Endothelial cell of umbilical vein (primary cell): ENCODE measurements at regions not wholly inside any gene's neighbourhood (a gene's known extent, or its start where the extent isn't known, plus 50 kb on each side); places are given as distances from the start of the nearest gene placed in this dataset.

Experiments used
- BruUV-seq: library from RNA; stranded (reverse); fragments of 400-500 nt; replicated peaks from 2 replicates; lab custom pipeline; 2021; lab: Mats Ljungman, UMichigan
- CTCF ChIA-PET: fragments of 300-600, 350-600 bp; sonication (Branson Sonifier 250); formaldehyde crosslinking; loops from one replicate; lab custom pipeline; 2021; ENCODE audit warnings: antibody characterized with exemption, inconsistent platforms; lab: Charles Lee
- POLR2A ChIA-PET: fragments of 300-600, 350-600 bp; sonication (Branson Sonifier 250); formaldehyde crosslinking; loops from one replicate; lab custom pipeline; 2021; ENCODE audit warnings: antibody characterized with exemption, inconsistent platforms; lab: Charles Lee
- DNase-seq: peaks from one replicate; pipeline ENCODE4 v3.0.0-alpha.2; 2011; ENCODE audit warnings: low read depth, low spot score
- FAIRE-seq: peaks from 2 replicates; lab custom pipeline; 2011; peaks lifted over from hg19 to GRCh38; lab: Jason Lieb, UNC
- H2AFZ ChIP-seq: 2 replicates; pipeline ENCODE4 v1.6.0; 2012; ENCODE audit warnings: low read depth, low read length, control low read depth, inconsistent platforms
- H3K27ac ChIP-seq: 2 replicates; pipeline ENCODE4 v1.5.1; 2011; ENCODE audit warnings: low read depth, mild to moderate bottlenecking, control low read depth, low read length, moderate library complexity; ENCODE audit not compliant: insufficient read depth
- H3K27me3 ChIP-seq, 2 experiments: 2 replicates each; pipeline versions ENCODE4 v1.6.0 to v1.6.1; 2011; ENCODE audit warnings: low read length in 2 of 2, mixed read lengths in 1 of 2; ENCODE audit not compliant: control insufficient read depth in 2 of 2, insufficient read depth in 2 of 2
- H3K36me3 ChIP-seq, 2 experiments: 2 replicates in 1 of 2; 3 replicates in 1 of 2; pipeline ENCODE4 v1.5.1; 2011; ENCODE audit warnings: low read length in 2 of 2, mild to moderate bottlenecking in 1 of 2, moderate library complexity in 1 of 2; ENCODE audit not compliant: control insufficient read depth in 2 of 2, insufficient read depth in 2 of 2; ENCODE audit errors: extremely low read depth in 1 of 2
- H3K4me1 ChIP-seq: 3 replicates; pipeline ENCODE4 v1.5.1; 2011; ENCODE audit warnings: mild to moderate bottlenecking, low read length; ENCODE audit not compliant: control insufficient read depth, insufficient read depth; ENCODE audit errors: extremely low read depth
- H3K4me2 ChIP-seq: 2 replicates; pipeline ENCODE4 v1.6.1; 2011; ENCODE audit warnings: low read length, control low read depth, mixed read lengths; ENCODE audit not compliant: insufficient read depth
- H3K4me3 ChIP-seq, 3 experiments: fragments of 200-600 bp in 1 of 3; sonication (generic), shearing (Covaris generic) in 1 of 3; replicated peaks in 1 of 3; 2 replicates each; pipeline ENCODE4 v1.5.1; 2011 to 2016; ENCODE audit warnings: control low read depth in 3 of 3, low read length in 3 of 3, mild to moderate bottlenecking in 2 of 3, inconsistent platforms in 1 of 3, low read depth in 1 of 3, moderate library complexity in 1 of 3; ENCODE audit not compliant: insufficient read depth in 1 of 3
- H3K79me2 ChIP-seq: 2 replicates; pipeline ENCODE4 v1.6.0; 2012; ENCODE audit warnings: low read length, inconsistent platforms; ENCODE audit not compliant: control insufficient read depth, insufficient read depth
- H3K9ac ChIP-seq: replicated peaks from 2 replicates; pipeline ENCODE3; 2011; ENCODE audit warnings: low read length, control low read depth; ENCODE audit not compliant: insufficient read depth; ENCODE audit errors: extremely low read depth
- H3K9me1 ChIP-seq: replicated peaks from 3 replicates; pipeline ENCODE4 v1.6.0; 2011; ENCODE audit warnings: mild to moderate bottlenecking, low read length; ENCODE audit not compliant: control insufficient read depth, insufficient read depth; ENCODE audit errors: extremely low read depth
- H3K9me3 ChIP-seq: replicated peaks from 2 replicates; pipeline ENCODE4 v1.5.1; 2012; ENCODE audit warnings: low read length, inconsistent platforms; ENCODE audit not compliant: control insufficient read depth, insufficient read depth
- H4K20me1 ChIP-seq: replicated peaks from 2 replicates; pipeline ENCODE3; 2011; ENCODE audit warnings: mild to moderate bottlenecking, low read length; ENCODE audit not compliant: control insufficient read depth, insufficient read depth; ENCODE audit errors: extremely low read depth
- CTCF ChIP-seq, 2 donors: IDR thresholded peaks; 1 replicate in 1 of 2; 2 replicates in 1 of 2; pipeline ENCODE4 v1.5.1; 2011; ENCODE audit warnings: low read length in 2 of 2, mild to moderate bottlenecking in 2 of 2, moderate library complexity in 2 of 2, control low read depth in 1 of 2, inconsistent platforms in 1 of 2, low read depth in 1 of 2; ENCODE audit not compliant: insufficient read depth in 1 of 2; ENCODE audit errors: extremely low read depth in 1 of 2
- EZH2 ChIP-seq: IDR thresholded peaks from 2 replicates; pipeline ENCODE4 v1.6.1; 2012; ENCODE audit warnings: borderline replicate concordance, low read depth, mild to moderate bottlenecking, moderate library complexity, low read length, inconsistent platforms; ENCODE audit not compliant: severe bottlenecking
- FOS ChIP-seq: IDR thresholded peaks from 2 replicates; pipeline ENCODE4 v1.6.1; 2011; ENCODE audit warnings: mild to moderate bottlenecking, low read length, moderate library complexity, borderline replicate concordance; ENCODE audit not compliant: insufficient read depth
- GATA2 ChIP-seq: IDR thresholded peaks from 2 replicates; pipeline ENCODE4 v1.7.0; 2011; ENCODE audit warnings: low read depth, mild to moderate bottlenecking, moderate library complexity, mixed read lengths, low read length; ENCODE audit not compliant: insufficient read length, insufficient read depth
- JUN ChIP-seq: IDR thresholded peaks from 2 replicates; pipeline ENCODE4 v1.6.1; 2011; ENCODE audit warnings: borderline replicate concordance, low read depth; ENCODE audit not compliant: insufficient read length, insufficient read depth
- MYC ChIP-seq: IDR thresholded peaks from one replicate; pipeline ENCODE4 v1.6.1; 2011; ENCODE audit warnings: mild to moderate bottlenecking, low read depth, low read length
- POLR2A ChIP-seq: IDR thresholded peaks from 2 replicates; pipeline ENCODE4 v1.6.1; 2012; ENCODE audit warnings: low read depth, mild to moderate bottlenecking, control low read depth, low read length
- POLR2AphosphoS5 ChIP-seq: IDR thresholded peaks from 2 replicates; pipeline ENCODE4 v1.6.1; 2012; ENCODE audit warnings: low read depth, mild to moderate bottlenecking, control low read depth, low read length, moderate library complexity; ENCODE audit not compliant: insufficient read depth
- dilution Hi-C: fragments of 300-500 bp; cut with MboI; formaldehyde crosslinking; loops from one replicate; pipeline ENCODE4 v1.15.0; 2019; ENCODE audit warnings: low sequenced_read_pairs; ENCODE audit not compliant: extremely low pct_ligation_motif_present
- intact Hi-C: fragments of 100-400 bp; cut with micrococcal nuclease; formaldehyde crosslinking; loops from one replicate; pipeline ENCODE4 v1.10.0; 2022

GRCh38 chr2:61742955-61743354 lies 110.9 kb downstream of the FAM161A start:
- no peak overlapping the region for H3K9ac ChIP-seq
- CTCF ChIA-PET = no interaction called here
- intact Hi-C loops (no loop called here), dilution Hi-C loops (no loop called here)
- H3K27me3 ChIP-seq = no peaks in the 10 kb centered on the region
- H3K79me2 ChIP-seq = no peaks in the 10 kb centered on the region
- H3K4me3 ChIP-seq = no peak overlapping the region
- no peak overlapping the region for H3K4me2 ChIP-seq
- H4K20me1 ChIP-seq = no peaks in the 10 kb centered on the region
- H2AFZ ChIP-seq = no peak overlapping the region
- no peak for TF ChIP-seq POLR2A
- no peak for TF ChIP-seq FOS
- no peak for TF ChIP-seq GATA2
- TF ChIP-seq POLR2AphosphoS5 = no peak
- TF ChIP-seq JUN = no peak
- no peak for TF ChIP-seq MYC
- no peak for TF ChIP-seq EZH2
- TF ChIP-seq CTCF (IDR thresholded peaks at IDR 0.05; ENCODE audit: extremely low read depth in 1 of 2, insufficient read depth in 1 of 2, low read depth in 1 of 2, low read length in 2 of 2) = no peak
- H3K36me3 ChIP-seq = no peaks in the 10 kb centered on the region
- DNase-seq = no peak
- no TSS peak for BruUV-seq
- no peak overlapping the region for H3K27ac ChIP-seq
- H3K4me1 ChIP-seq = no peaks in the 10 kb centered on the region
- POLR2A ChIA-PET = no interaction called here
- H3K9me1 ChIP-seq = no peaks in the 10 kb centered on the region
- H3K9me3 ChIP-seq = no peaks in the 10 kb centered on the region
- FAIRE-seq = no peak
